ENCODE measurements at regions not wholly inside any gene's neighbourhood (a gene's known extent, or its start where the extent isn't known, plus 50 kb on each side); places are given as distances from the start of the nearest gene placed in this dataset.

- in situ Hi-C loops (cut with MboI; ENCODE audit: low sequenced_read_pairs), result no loop called here
Measured at GRCh38 chr9:100933656-100934055, 94.9 kb upstream of the PLPPR1 start.

GRCh38 chr9:100937382-100937781 lies 91.1 kb upstream of the PLPPR1 start:
- in situ Hi-C loops (cut with MboI; ENCODE audit: low sequenced_read_pairs), result no loop called here

GRCh38 chr9:100938507-100938906 lies 90.0 kb upstream of the PLPPR1 start:
- in situ Hi-C loops (cut with MboI; ENCODE audit: low sequenced_read_pairs), result no loop called here

- in situ Hi-C loops (cut with MboI; ENCODE audit: low sequenced_read_pairs), result no loop called here
Measured at GRCh38 chr9:100939636-100940035, 88.9 kb upstream of the PLPPR1 start.

GRCh38 chr9:100959226-100959625 lies 69.3 kb upstream of the PLPPR1 start:
- in situ Hi-C loops (cut with MboI; ENCODE audit: low sequenced_read_pairs), result no loop called here

Measured in HL-60/S4 treated with phorbol 12-myristate 13-acetate at 8.2 ng/mL for 4 days and 3 days (cell line).